Smooth muscle cell (in vitro differentiated cells): ENCODE measurements at regions not wholly inside any gene's neighbourhood (a gene's known extent, or its start where the extent isn't known, plus 50 kb on each side); places are given as distances from the start of the nearest gene placed in this dataset.

Experiments
- DNase-seq: peaks from one replicate; lab custom pipeline; 2025; ENCODE audit not compliant: unreplicated experiment; lab: John Stamatoyannopoulos, UW
- H2AFZ ChIP-seq: fragments of 200-600 bp; sonication (generic); 2 replicates; pipeline ENCODE4 v1.6.0; 2016; ENCODE audit warnings: antibody characterized with exemption, low read depth, mild to moderate bottlenecking
- H3F3A ChIP-seq: fragments of 200-600 bp; sonication (generic); 2 replicates; pipeline ENCODE4 v1.6.0; 2017; ENCODE audit warnings: antibody characterized with exemption, low read depth
- H3K27ac ChIP-seq: fragments of 200-600 bp; sonication (generic); 2 replicates; pipeline ENCODE4 v1.5.1; 2016; ENCODE audit warnings: low read depth, mild to moderate bottlenecking
- H3K27me3 ChIP-seq: fragments of 200-600 bp; sonication (generic); 2 replicates; pipeline ENCODE4 v1.6.1; 2016; ENCODE audit warnings: low read depth, mild to moderate bottlenecking
- H3K36me3 ChIP-seq: fragments of 200-600 bp; sonication (generic); 2 replicates; pipeline ENCODE4 v1.5.1; 2016; ENCODE audit warnings: low read depth
- H3K4me1 ChIP-seq: fragments of 200-600 bp; sonication (generic); 2 replicates; pipeline ENCODE4 v1.5.1; 2016; ENCODE audit warnings: low read depth
- H3K4me2 ChIP-seq: fragments of 200-600 bp; sonication (generic); 2 replicates; pipeline ENCODE4 v1.6.0; 2016; ENCODE audit warnings: mild to moderate bottlenecking
- H3K4me3 ChIP-seq: fragments of 200-600 bp; sonication (generic); 2 replicates; pipeline ENCODE4 v1.5.1; 2016; ENCODE audit warnings: mild to moderate bottlenecking
- H3K79me2 ChIP-seq: fragments of 200-600 bp; sonication (generic); 2 replicates; pipeline ENCODE4 v1.6.0; 2016; ENCODE audit warnings: low read depth, mild to moderate bottlenecking
- H3K9ac ChIP-seq: fragments of 200-600 bp; sonication (generic); 2 replicates; pipeline ENCODE4 v1.6.0; 2016; ENCODE audit warnings: low read depth
- H3K9me3 ChIP-seq: fragments of 200-600 bp; sonication (generic); replicated peaks from 2 replicates; pipeline ENCODE4 v1.5.1; 2016; ENCODE audit warnings: low read depth
- H4K20me1 ChIP-seq: fragments of 200-600 bp; sonication (generic); 2 replicates; pipeline ENCODE4 v1.6.0; 2016; ENCODE audit warnings: low read depth
- WGBS: methylation state at CpG from one replicate; pipeline ENCODE4 v1.1.7; 2016; ENCODE audit warnings: low lambda C conversion rate; 5-methylcytosine and 5-hydroxymethylcytosine counted together
- TF ChIP-seq, protein P1 (sequence below): fragments of 200-600 bp; sonication (generic); IDR thresholded peaks from 2 replicates; pipeline ENCODE4 v1.5.1; 2017; ENCODE audit warnings: borderline replicate concordance, mild to moderate bottlenecking, antibody characterized with exemption; ENCODE audit not compliant: insufficient read depth, poor library complexity, severe bottlenecking

DNA sequence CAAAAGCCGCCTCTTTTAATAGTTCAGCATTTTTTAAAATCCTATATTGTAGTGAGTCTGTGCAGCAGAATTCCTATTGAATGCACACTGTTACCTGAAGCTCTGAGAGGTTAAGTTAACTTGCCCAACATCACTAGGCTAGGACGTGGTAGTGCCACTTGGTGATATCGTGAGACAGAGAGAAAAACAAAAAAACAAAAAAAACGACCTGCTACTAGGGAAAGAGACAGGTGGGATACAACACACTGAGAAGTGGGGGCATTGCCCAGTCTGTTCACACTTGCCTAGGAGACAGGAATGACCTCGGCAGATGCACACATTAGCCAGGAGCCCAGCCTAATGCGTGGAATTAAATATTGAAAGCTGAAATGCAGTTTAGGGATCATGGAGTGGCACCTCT lies 129.7 kb upstream of the CCND2 start:
- no peak for DNase-seq
- H4K20me1 ChIP-seq: no peaks in the 10 kb centered on the region
- H3K9me3 ChIP-seq: no peaks in the 10 kb centered on the region
- no peaks in the 10 kb centered on the region for H3K4me1 ChIP-seq
- no peaks in the 10 kb centered on the region for H3K36me3 ChIP-seq
- no peak overlapping the region for H3K4me2 ChIP-seq
- no peak overlapping the region for H3K4me3 ChIP-seq
- 92% methylated on average over 6 of the region's 6 CpGs for WGBS
- H3K79me2 ChIP-seq: no peaks in the 10 kb centered on the region
- TF ChIP-seq, protein P1, sequence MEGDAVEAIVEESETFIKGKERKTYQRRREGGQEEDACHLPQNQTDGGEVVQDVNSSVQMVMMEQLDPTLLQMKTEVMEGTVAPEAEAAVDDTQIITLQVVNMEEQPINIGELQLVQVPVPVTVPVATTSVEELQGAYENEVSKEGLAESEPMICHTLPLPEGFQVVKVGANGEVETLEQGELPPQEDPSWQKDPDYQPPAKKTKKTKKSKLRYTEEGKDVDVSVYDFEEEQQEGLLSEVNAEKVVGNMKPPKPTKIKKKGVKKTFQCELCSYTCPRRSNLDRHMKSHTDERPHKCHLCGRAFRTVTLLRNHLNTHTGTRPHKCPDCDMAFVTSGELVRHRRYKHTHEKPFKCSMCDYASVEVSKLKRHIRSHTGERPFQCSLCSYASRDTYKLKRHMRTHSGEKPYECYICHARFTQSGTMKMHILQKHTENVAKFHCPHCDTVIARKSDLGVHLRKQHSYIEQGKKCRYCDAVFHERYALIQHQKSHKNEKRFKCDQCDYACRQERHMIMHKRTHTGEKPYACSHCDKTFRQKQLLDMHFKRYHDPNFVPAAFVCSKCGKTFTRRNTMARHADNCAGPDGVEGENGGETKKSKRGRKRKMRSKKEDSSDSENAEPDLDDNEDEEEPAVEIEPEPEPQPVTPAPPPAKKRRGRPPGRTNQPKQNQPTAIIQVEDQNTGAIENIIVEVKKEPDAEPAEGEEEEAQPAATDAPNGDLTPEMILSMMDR: no peak
- no peaks in the 10 kb centered on the region for H3F3A ChIP-seq
- H3K27me3 ChIP-seq: peaks cover 11% of the 10 kb centered on the region
- no peak overlapping the region for H3K9ac ChIP-seq
- no peak overlapping the region for H3K27ac ChIP-seq
- no peak overlapping the region for H2AFZ ChIP-seq

DNA sequence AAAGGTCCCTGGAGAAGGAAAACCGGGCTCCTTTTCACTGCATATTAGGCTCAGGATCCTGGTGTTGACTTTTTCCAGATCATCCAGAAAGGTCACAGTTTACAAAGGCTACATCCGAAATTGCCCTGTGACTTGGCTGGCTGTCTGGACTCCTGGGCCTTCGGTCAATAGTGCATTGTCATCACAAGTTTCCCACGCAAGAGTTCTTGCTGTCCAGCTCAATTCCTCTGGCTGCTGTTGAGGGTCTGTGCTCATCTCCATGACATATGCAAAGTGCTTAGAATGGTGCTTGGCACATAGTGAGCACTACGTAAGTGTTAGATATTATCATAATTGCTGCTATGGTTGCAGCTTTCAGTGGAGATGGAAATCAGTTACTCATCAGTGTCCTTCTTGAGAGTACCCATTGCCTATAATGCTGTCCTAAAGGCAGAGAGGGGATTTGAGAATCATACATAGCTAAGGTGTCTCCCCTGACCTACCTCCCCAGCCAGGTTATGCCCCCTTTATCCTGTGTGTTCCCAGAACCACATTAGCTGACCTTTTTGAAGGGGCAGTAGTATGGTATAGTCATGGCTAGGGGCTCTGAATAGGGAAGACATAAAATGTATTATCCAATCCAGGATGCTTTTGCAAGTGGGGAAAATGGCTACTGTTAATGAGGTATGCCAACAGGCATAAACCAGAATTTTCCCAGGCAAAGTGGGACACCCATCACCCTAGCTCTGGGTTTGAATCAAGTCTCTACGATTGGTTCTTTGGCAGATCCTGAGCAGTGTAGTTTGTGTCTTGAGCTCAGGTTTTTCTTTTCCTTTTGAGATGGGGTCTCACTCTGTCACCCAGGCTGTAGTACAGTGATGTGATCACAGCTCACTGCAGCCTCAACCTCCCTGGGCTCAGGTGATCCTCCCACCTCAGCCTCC lies 132.0 kb upstream of the CCND2 start:
- 76% methylated on average over 6 of the region's 6 CpGs for WGBS
- H2AFZ ChIP-seq: no peak overlapping the region
- H4K20me1 ChIP-seq: no peaks in the 10 kb centered on the region
- peaks cover 11% of the 10 kb centered on the region for H3K4me1 ChIP-seq
- H3F3A ChIP-seq: no peaks in the 10 kb centered on the region
- TF ChIP-seq, protein P1: no peak
- no peaks in the 10 kb centered on the region for H3K79me2 ChIP-seq
- no peak overlapping the region for H3K27ac ChIP-seq
- H3K4me3 ChIP-seq: no peak overlapping the region
- DNase-seq: no peak
- H3K9ac ChIP-seq: no peak overlapping the region
- H3K27me3 ChIP-seq: peaks cover 3% of the 10 kb centered on the region
- H3K9me3 ChIP-seq: no peaks in the 10 kb centered on the region
- no peak overlapping the region for H3K4me2 ChIP-seq
- no peaks in the 10 kb centered on the region for H3K36me3 ChIP-seq

DNA sequence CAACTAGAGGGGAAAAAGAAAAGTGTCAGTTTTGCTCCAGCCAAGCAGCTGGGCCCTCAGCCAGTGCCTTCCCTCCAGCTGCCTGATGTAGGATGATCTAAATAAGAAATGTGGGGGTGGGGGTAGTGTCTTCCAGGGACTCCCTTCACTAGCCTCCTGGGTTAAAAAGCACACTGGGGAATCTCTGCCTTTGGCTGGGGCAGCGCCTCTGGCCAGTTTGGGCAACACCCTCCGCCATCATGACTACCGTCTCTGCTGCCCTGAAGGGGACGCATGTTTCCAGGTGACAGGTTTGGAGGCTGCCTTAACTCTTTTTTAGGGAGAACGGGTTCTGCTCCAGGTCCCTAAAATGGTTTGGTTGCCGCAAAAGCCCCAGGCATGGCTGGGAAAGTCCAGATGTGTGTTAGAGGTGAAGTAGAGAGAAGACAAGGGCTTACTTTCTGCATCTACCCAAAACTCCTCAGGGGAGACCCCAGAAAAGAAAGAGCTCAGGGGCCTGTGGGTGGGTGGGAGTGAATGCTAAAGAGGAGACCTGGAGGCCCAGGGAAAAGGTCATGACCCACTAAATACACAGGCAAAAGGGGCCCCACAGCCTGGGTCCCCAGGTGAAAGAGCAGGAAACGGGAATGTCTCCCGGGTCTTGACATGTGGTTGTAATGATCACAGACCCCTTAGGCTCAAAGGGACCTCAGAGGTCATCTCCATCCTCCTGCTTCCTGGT lies 132.8 kb upstream of the CCND2 start:
- WGBS: 94% methylated on average over 8 of the region's 8 CpGs
- no peaks in the 10 kb centered on the region for H3K9me3 ChIP-seq
- H4K20me1 ChIP-seq: no peaks in the 10 kb centered on the region
- H3K4me1 ChIP-seq: peaks cover 18% of the 10 kb centered on the region
- H3K36me3 ChIP-seq: no peaks in the 10 kb centered on the region
- H3K27ac ChIP-seq: no peak overlapping the region
- DNase-seq: no peak
- no peak overlapping the region for H2AFZ ChIP-seq
- TF ChIP-seq, protein P1: no peak
- no peak overlapping the region for H3K4me2 ChIP-seq
- no peak overlapping the region for H3K9ac ChIP-seq
- H3K4me3 ChIP-seq: no peak overlapping the region
- H3F3A ChIP-seq: peaks cover 1% of the 10 kb centered on the region
- H3K27me3 ChIP-seq: no peaks in the 10 kb centered on the region
- H3K79me2 ChIP-seq: no peaks in the 10 kb centered on the region
